ENCODE measurements at regions not wholly inside any gene's neighbourhood (a gene's known extent, or its start where the extent isn't known, plus 50 kb on each side); places are given as distances from the start of the nearest gene placed in this dataset.

GRCh38 chr20:57856658-57857057, 146.8 kb upstream of the PMEPA1 start:
- no peaks in the 10 kb centered on the region for H3K9me3 ChIP-seq (replicated peaks)
- no peaks in the 10 kb centered on the region for H3K4me1 ChIP-seq
- TF ChIP-seq CTCF (IDR thresholded peaks at IDR 0.05; ENCODE audit: borderline replicate concordance): no peak
- no peaks in the 10 kb centered on the region for H3K36me3 ChIP-seq
- H3K4me3 ChIP-seq: no peak overlapping the region
- no peak overlapping the region for H3K27ac ChIP-seq (replicated peaks)
- no peak for DNase-seq
- H3K27me3 ChIP-seq (ENCODE audit: low read depth): no peaks in the 10 kb centered on the region
- intact Hi-C loops (cut with micrococcal nuclease): no loop called here

GRCh38 chr20:57851796-57852195, 142.0 kb upstream of the PMEPA1 start:
- H3K9me3 ChIP-seq (replicated peaks): peaks cover 7% of the 10 kb centered on the region
- H3K4me3 ChIP-seq: no peak overlapping the region
- peaks cover 17% of the 10 kb centered on the region for H3K27me3 ChIP-seq (ENCODE audit: low read depth)
- intact Hi-C loops (cut with micrococcal nuclease): no loop called here
- H3K4me1 ChIP-seq: no peaks in the 10 kb centered on the region
- H3K27ac ChIP-seq (replicated peaks): peak overlapping the region; percentile 20
- no peak for DNase-seq
- no peak for TF ChIP-seq CTCF (IDR thresholded peaks at IDR 0.05; ENCODE audit: borderline replicate concordance)
- no peaks in the 10 kb centered on the region for H3K36me3 ChIP-seq

GRCh38 chr20:57851025-57851682, 141.3 kb upstream of the PMEPA1 start:
- no peak for TF ChIP-seq CTCF (IDR thresholded peaks at IDR 0.05; ENCODE audit: borderline replicate concordance)
- Histone ChIP-seq H3K27ac (replicated peaks) (peak overlapping the region; percentile 58), H3K4me1 (no peaks in the 10 kb centered on the region), H3K9me3 (replicated peaks) (peaks cover 8% of the 10 kb centered on the region), H3K27me3 (ENCODE audit: low read depth) (peaks cover 17% of the 10 kb centered on the region), H3K36me3 (no peaks in the 10 kb centered on the region), H3K4me3 (no peak overlapping the region)
- DNase-seq: peak; percentile 43
- intact Hi-C loops (cut with micrococcal nuclease): no loop called here

GRCh38 chr20:57849521-57850215, 139.9 kb upstream of the PMEPA1 start:
- no peak for TF ChIP-seq CTCF (IDR thresholded peaks at IDR 0.05; ENCODE audit: borderline replicate concordance)
- Histone ChIP-seq H3K36me3 (no peaks in the 10 kb centered on the region), H3K27ac (replicated peaks) (no peak overlapping the region), H3K27me3 (ENCODE audit: low read depth) (peaks cover 17% of the 10 kb centered on the region), H3K9me3 (replicated peaks) (peaks cover 8% of the 10 kb centered on the region), H3K4me3 (no peak overlapping the region), H3K4me1 (no peaks in the 10 kb centered on the region)
- intact Hi-C loops (cut with micrococcal nuclease): no loop called here
- DNase-seq: no peak

GRCh38 chr20:57849121-57849520, 139.3 kb upstream of the PMEPA1 start:
- no peak for DNase-seq
- H3K4me1 ChIP-seq: no peaks in the 10 kb centered on the region
- peaks cover 8% of the 10 kb centered on the region for H3K9me3 ChIP-seq (replicated peaks)
- intact Hi-C loops (cut with micrococcal nuclease): no loop called here
- no peaks in the 10 kb centered on the region for H3K36me3 ChIP-seq
- no peak overlapping the region for H3K4me3 ChIP-seq
- H3K27ac ChIP-seq (replicated peaks): no peak overlapping the region
- H3K27me3 ChIP-seq (ENCODE audit: low read depth): peaks cover 17% of the 10 kb centered on the region
- no peak for TF ChIP-seq CTCF (IDR thresholded peaks at IDR 0.05; ENCODE audit: borderline replicate concordance)

All from left ventricle myocardium inferior (tissue), 1 donor.